AG04449 (cell line): ENCODE measurements at regions not wholly inside any gene's neighbourhood (a gene's known extent, or its start where the extent isn't known, plus 50 kb on each side); places are given as distances from the start of the nearest gene placed in this dataset.

ENCODE experiments used
- CTCF ChIA-PET: fragments of 350-600 bp; formaldehyde crosslinking; extraction: SDS; loops from one replicate; lab custom pipeline; 2021; ENCODE audit warnings: antibody characterized with exemption; lab: Yijun Ruan, JAX
- POLR2A ChIA-PET: fragments of 400-600, 350-600 bp; formaldehyde crosslinking; extraction: SDS; loops from one replicate; lab custom pipeline; 2020; ENCODE audit warnings: antibody characterized with exemption, inconsistent platforms; lab: Yijun Ruan, JAX
- DNase-seq: peaks from one replicate; pipeline ENCODE4 v3.0.0-alpha.2; 2010; ENCODE audit warnings: low read depth, low spot score
- H3K4me3 ChIP-seq: 2 replicates; pipeline ENCODE4 v1.5.1; 2011; ENCODE audit warnings: low read depth, mild to moderate bottlenecking, control low read depth, low read length
- CTCF ChIP-seq: IDR thresholded peaks from one replicate; pipeline ENCODE4 v1.5.1; 2011; ENCODE audit warnings: mild to moderate bottlenecking, moderate library complexity, low read length, control low read depth, inconsistent platforms; ENCODE audit not compliant: insufficient read depth; ENCODE audit errors: missing control alignments

- H3K4me3 ChIP-seq, result no peak overlapping the region
- DNase-seq, result no peak
- TF ChIP-seq CTCF, result no peak
- CTCF ChIA-PET, result no interaction called here
- POLR2A ChIA-PET, result no interaction called here
Measured at GRCh38 chr12:4206470-4206869, 67.1 kb upstream of the CCND2 start.

GRCh38 chr12:4203772-4204376, 69.7 kb upstream of the CCND2 start:
- POLR2A ChIA-PET, result no interaction called here
- no peak overlapping the region for H3K4me3 ChIP-seq
- CTCF ChIA-PET, result interaction anchor here (1.1 kb wide), 1 partner anchor 13 kb away, joined by 3 read pairs; no protein-coding TSS in a partner anchor
- no peak for TF ChIP-seq CTCF
- no peak for DNase-seq

- DNase-seq, result no peak
- ChIA-PET POLR2A (no interaction called here), CTCF (no interaction called here)
- H3K4me3 ChIP-seq, result no peak overlapping the region
- TF ChIP-seq CTCF, result no peak
Measured at GRCh38 chr12:4202918-4203317, 70.6 kb upstream of the CCND2 start.

GRCh38 chr12:4202487-4202886, 71.1 kb upstream of the CCND2 start:
- CTCF ChIA-PET, result no interaction called here
- TF ChIP-seq CTCF, result no peak
- DNase-seq, result no peak
- POLR2A ChIA-PET, result no interaction called here
- no peak overlapping the region for H3K4me3 ChIP-seq

GRCh38 chr12:4201333-4202100, 72.0 kb upstream of the CCND2 start:
- no peak for TF ChIP-seq CTCF
- POLR2A ChIA-PET, result no interaction called here
- CTCF ChIA-PET, result no interaction called here
- DNase-seq, result no peak
- H3K4me3 ChIP-seq, result no peak overlapping the region

GRCh38 chr12:4197922-4198763, 75.4 kb upstream of the CCND2 start:
- CTCF ChIA-PET, result no interaction called here
- no peak for TF ChIP-seq CTCF
- no peak for DNase-seq
- POLR2A ChIA-PET, result no interaction called here
- H3K4me3 ChIP-seq, result no peak overlapping the region
